HG03354 (cell line): ENCODE measurements at regions not wholly inside any gene's neighbourhood (a gene's known extent, or its start where the extent isn't known, plus 50 kb on each side); places are given as distances from the start of the nearest gene placed in this dataset.

Experiments
- ATAC-seq: cut with Tn5 transposase; IDR thresholded peaks from one replicate; pipeline ENCODE4 v1.9.1; 2021; ENCODE audit warnings: mild to moderate bottlenecking; ENCODE audit not compliant: unreplicated experiment, poor library complexity, severe bottlenecking

GRCh38 chr2:54360055-54360792, 95.9 kb upstream of the SPTBN1 start:
- no peak for ATAC-seq

- no peak for ATAC-seq
These were observed 91.7 kb upstream of the SPTBN1 start for GRCh38 chr2:54364409-54364808.

- ATAC-seq = no peak
These were observed 90.5 kb upstream of the SPTBN1 start for GRCh38 chr2:54365661-54366060.

- ATAC-seq = no peak
These were observed 89.4 kb upstream of the SPTBN1 start for GRCh38 chr2:54366487-54367280.

GRCh38 chr2:54370405-54371104, 85.6 kb upstream of the SPTBN1 start:
- no peak for ATAC-seq

GRCh38 chr2:54371460-54372065, 84.6 kb upstream of the SPTBN1 start:
- ATAC-seq = no peak

- no peak for ATAC-seq
These were observed 83.8 kb upstream of the SPTBN1 start for GRCh38 chr2:54372361-54372760.

GRCh38 chr2:54373855-54374254, 82.3 kb upstream of the SPTBN1 start:
- ATAC-seq = no peak

GRCh38 chr2:54374591-54375364, 81.3 kb upstream of the SPTBN1 start:
- ATAC-seq = no peak

GRCh38 chr2:54377451-54377850, 78.7 kb upstream of the SPTBN1 start:
- ATAC-seq = no peak

GRCh38 chr2:54377901-54378493, 78.1 kb upstream of the SPTBN1 start:
- ATAC-seq = no peak

- no peak for ATAC-seq
These were observed 75.5 kb upstream of the SPTBN1 start for GRCh38 chr2:54380670-54381069.

- no peak for ATAC-seq
These were observed 74.8 kb upstream of the SPTBN1 start for GRCh38 chr2:54381293-54381692.

- no peak for ATAC-seq
These were observed 73.5 kb upstream of the SPTBN1 start for GRCh38 chr2:54382601-54383000.

- ATAC-seq = no peak
These were observed 71.6 kb upstream of the SPTBN1 start for GRCh38 chr2:54384301-54385203.

- ATAC-seq = no peak
These were observed 70.9 kb upstream of the SPTBN1 start for GRCh38 chr2:54385271-54385670.

GRCh38 chr2:54386585-54386984, 69.5 kb upstream of the SPTBN1 start:
- no peak for ATAC-seq
